K562 (cell line): ENCODE measurements at regions not wholly inside any gene's neighbourhood (a gene's known extent, or its start where the extent isn't known, plus 50 kb on each side); places are given as distances from the start of the nearest gene placed in this dataset.

Source experiments
- CTCF ChIP-seq, 3 experiments: IDR thresholded peaks in 2 of 3; conservative IDR thresholded peaks in 1 of 3; 2 replicates each; pipeline ENCODE4 v1.5.1; 2011 to 2012; ENCODE audit warnings: low read length in 3 of 3, mild to moderate bottlenecking in 3 of 3, control low read depth in 2 of 3, improper control_type of control experiment in 1 of 3, inconsistent platforms in 1 of 3, low read depth in 1 of 3, mixed read lengths in 1 of 3, moderate library complexity in 1 of 3; ENCODE audit not compliant: insufficient read depth in 2 of 3
- MAFK ChIP-seq: IDR thresholded peaks from 2 replicates; pipeline ENCODE4 v1.6.1; 2011; ENCODE audit warnings: low read length, improper control_type of control experiment
- POLR2AphosphoS5 ChIP-seq: IDR thresholded peaks from 2 replicates; pipeline ENCODE4 v1.6.1; 2011; ENCODE audit warnings: mild to moderate bottlenecking, low read depth, low read length, moderate library complexity; ENCODE audit not compliant: control insufficient read depth, insufficient read depth
- TAF15 ChIP-seq: fragments of 200-400 bp; formaldehyde crosslinking; IDR thresholded peaks from 2 replicates; pipeline ENCODE4 v1.6.1; 2017; ENCODE audit warnings: mild to moderate bottlenecking, low read depth, low read length, moderate library complexity
- USF2 ChIP-seq: sonication (generic); formaldehyde crosslinking; IDR thresholded peaks from 2 replicates; pipeline ENCODE4 v1.5.0; 2020; ENCODE audit warnings: missing genetic modification reagents
- XRCC5 ChIP-seq: fragments of 200-400 bp; formaldehyde crosslinking; IDR thresholded peaks from 2 replicates; pipeline ENCODE4 v1.6.1; 2017; ENCODE audit warnings: low read depth, mild to moderate bottlenecking, low read length

GRCh38 chr19:31699421-31699820, 350.2 kb upstream of the TSHZ3 start:
- TF ChIP-seq CTCF (IDR thresholded peaks at IDR 0.05 in 2 of 3, conservative IDR thresholded peaks at IDR 0.05 in 1 of 3; ENCODE audit: insufficient read depth in 2 of 3, low read depth in 1 of 3, low read length in 3 of 3) (no peak), MAFK (no peak), POLR2AphosphoS5 (no peak), USF2 (CRISPR knock-in tag) (no peak), XRCC5 (no peak), TAF15 (no peak)
